GM12878 (cell line): ENCODE measurements at regions not wholly inside any gene's neighbourhood (a gene's known extent, or its start where the extent isn't known, plus 50 kb on each side); places are given as distances from the start of the nearest gene placed in this dataset.

Source experiments
- ATAC-seq: fragments of 200-7000 bp; cut with Tn5 transposase; 3 replicates; pipeline ENCODE4 v1.9.1; 2020; ENCODE audit warnings: mild to moderate bottlenecking, moderate library complexity
- BruUV-seq: library from RNA; stranded (reverse); fragments of 400-500 nt; replicated peaks from 2 replicates; lab custom pipeline; 2021; lab: Mats Ljungman, UMichigan
- CTCF ChIA-PET: fragments of 300-600 bp; sonication (Branson Sonifier 250); formaldehyde crosslinking; extraction: SDS; loops from one replicate; lab custom pipeline; 2021; ENCODE audit warnings: inconsistent platforms; lab: Yijun Ruan, JAX
- POLR2A ChIA-PET: fragments of 350-600 bp; formaldehyde crosslinking; extraction: SDS; loops from one replicate; lab custom pipeline; 2021; ENCODE audit warnings: inconsistent platforms; lab: Charles Lee
- RAD21 ChIA-PET: fragments of 300-600 bp; sonication (Branson Sonifier 250); formaldehyde crosslinking; loops from one replicate; lab custom pipeline; 2023; ENCODE audit warnings: antibody characterized with exemption; ENCODE audit not compliant: unreplicated experiment; lab: Charles Lee
- SMC1A ChIA-PET: fragments of 300-600 bp; sonication (Branson Sonifier 250); formaldehyde crosslinking; loops from one replicate; lab custom pipeline; 2023; ENCODE audit not compliant: unreplicated experiment, uncharacterized antibody; lab: Charles Lee
- DNase-seq: peaks from one replicate; pipeline ENCODE4 v3.0.0-alpha.2; 2011; ENCODE audit warnings: low read depth, low spot score
- FAIRE-seq: peaks from 3 replicates; lab custom pipeline; 2011; peaks lifted over from hg19 to GRCh38; lab: Jason Lieb, UNC
- H2AFZ ChIP-seq: 2 replicates; pipeline ENCODE4 v1.6.0; 2011; ENCODE audit warnings: low read depth, low read length, control low read depth; ENCODE audit not compliant: control insufficient read depth
- H3K27ac ChIP-seq: 2 replicates; pipeline ENCODE4 v1.5.1; 2011; ENCODE audit warnings: control low read depth; ENCODE audit not compliant: control insufficient read depth, insufficient read depth
- H3K27me3 ChIP-seq, 2 experiments: replicated peaks in 1 of 2; 2 replicates each; pipeline versions ENCODE4 v1.6.0 to v1.6.1; 2011; ENCODE audit warnings: low read length in 1 of 2; ENCODE audit not compliant: control insufficient read depth in 2 of 2, insufficient read depth in 2 of 2
- H3K36me3 ChIP-seq, 2 experiments: 2 replicates each; pipeline ENCODE4 v1.5.1; 2011; ENCODE audit warnings: low read length in 1 of 2; ENCODE audit not compliant: control insufficient read depth in 2 of 2, insufficient read depth in 2 of 2
- H3K4me1 ChIP-seq: 2 replicates; pipeline ENCODE4 v1.6.1; 2011; ENCODE audit warnings: mild to moderate bottlenecking, low read length, moderate library complexity, mixed read lengths; ENCODE audit not compliant: control insufficient read depth, insufficient read depth
- H3K4me2 ChIP-seq: 2 replicates; pipeline ENCODE4 v1.6.0; 2011; ENCODE audit warnings: control low read depth; ENCODE audit not compliant: control insufficient read depth, insufficient read depth
- H3K4me3 ChIP-seq: fragments of 200-600 bp; sonication (generic); 2 replicates; pipeline ENCODE4 v1.5.1; 2016
- H3K79me2 ChIP-seq: 2 replicates; pipeline ENCODE4 v1.6.0; 2011; ENCODE audit warnings: low read length; ENCODE audit not compliant: control insufficient read depth, insufficient read depth
- H3K9ac ChIP-seq: 2 replicates; pipeline ENCODE4 v1.8.0; 2011; ENCODE audit warnings: low read length, control low read depth, mixed read lengths; ENCODE audit not compliant: control insufficient read depth, insufficient read depth
- H3K9me3 ChIP-seq: replicated peaks from 3 replicates; pipeline ENCODE4 v1.5.1; 2011; ENCODE audit warnings: mild to moderate bottlenecking, low read length; ENCODE audit not compliant: control insufficient read depth, insufficient read depth
- H4K20me1 ChIP-seq: 2 replicates; pipeline ENCODE4 v1.6.0; 2011; ENCODE audit not compliant: control insufficient read depth, insufficient read depth
- ASH2L ChIP-seq: fragments of 300-600, 200-600 bp; sonication (generic); IDR thresholded peaks from 2 replicates; pipeline ENCODE4 v1.6.1; 2017; ENCODE audit warnings: low read depth, mild to moderate bottlenecking, borderline replicate concordance
- BACH1 ChIP-seq: fragments of 450-650 bp; IDR thresholded peaks from 2 replicates; pipeline ENCODE4 v1.6.1; 2017; ENCODE audit warnings: mild to moderate bottlenecking, borderline replicate concordance
- CEBPB ChIP-seq, 2 experiments: fragments of 150-350 bp in 1 of 2; IDR thresholded peaks; 2 replicates each; pipeline ENCODE4 v1.6.1; 2012 to 2014; ENCODE audit warnings: low read depth in 2 of 2, low read length in 2 of 2, borderline replicate concordance in 1 of 2, inconsistent platforms in 1 of 2
- HCFC1 ChIP-seq: fragments of 150-350 bp; IDR thresholded peaks from 2 replicates; pipeline ENCODE4 v1.6.1; 2014; ENCODE audit warnings: low read length
- MTA2 ChIP-seq: fragments of 450-650 bp; IDR thresholded peaks from 2 replicates; pipeline ENCODE4 v1.6.1; 2016; ENCODE audit warnings: low read depth, mild to moderate bottlenecking, moderate library complexity
- MYB ChIP-seq: fragments of 150-350 bp; IDR thresholded peaks from 2 replicates; pipeline ENCODE4 v1.6.1; 2014; ENCODE audit warnings: mild to moderate bottlenecking, low read depth, low read length, borderline replicate concordance
- MYC ChIP-seq: IDR thresholded peaks from 2 replicates; pipeline ENCODE4 v1.6.1; 2011; ENCODE audit warnings: mild to moderate bottlenecking, low read length, moderate library complexity, inconsistent platforms; ENCODE audit not compliant: insufficient read depth, insufficient replicate concordance, insufficient read length, severe bottlenecking
- POLR2AphosphoS5 ChIP-seq: IDR thresholded peaks from 2 replicates; pipeline ENCODE4 v1.6.1; 2011; ENCODE audit warnings: mild to moderate bottlenecking, low read length, inconsistent platforms
- RCOR1 ChIP-seq: conservative IDR thresholded peaks from 2 replicates; pipeline ENCODE4 v1.6.1; 2012; ENCODE audit warnings: low read depth, low read length, improper control_type of control experiment
- RELA ChIP-seq: fragments of 450-650 bp; IDR thresholded peaks from 2 replicates; pipeline ENCODE4 v1.8.0; 2014; ENCODE audit warnings: borderline replicate concordance; ENCODE audit not compliant: partially characterized antibody
- RFX5 ChIP-seq: IDR thresholded peaks from 2 replicates; pipeline ENCODE4 v1.6.1; 2011; ENCODE audit warnings: low read depth, low read length, improper control_type of control experiment
- RUNX3 ChIP-seq: IDR thresholded peaks from 2 replicates; pipeline ENCODE4 v1.6.1; 2012; ENCODE audit warnings: low read length, inconsistent platforms
- SP1 ChIP-seq: IDR thresholded peaks from one replicate; pipeline ENCODE4 v1.6.1; 2011; ENCODE audit warnings: low read depth, low read length
- SPI1 ChIP-seq: IDR thresholded peaks from 2 replicates; pipeline ENCODE4 v1.6.1; 2011; ENCODE audit warnings: low read depth, mild to moderate bottlenecking, low read length, moderate library complexity, borderline replicate concordance; ENCODE audit not compliant: insufficient read depth
- SREBF2 ChIP-seq: IDR thresholded peaks from 2 replicates; pipeline ENCODE4 v1.6.1; 2012; ENCODE audit warnings: mild to moderate bottlenecking, low read length
- TAF1 ChIP-seq: IDR thresholded peaks from 2 replicates; pipeline ENCODE4 v1.6.1; 2011; ENCODE audit warnings: mild to moderate bottlenecking, low read depth, low read length, borderline replicate concordance
- TCF7 ChIP-seq: IDR thresholded peaks from 2 replicates; pipeline ENCODE4 v1.6.1; 2014; ENCODE audit warnings: antibody characterized with exemption, borderline replicate concordance
- WRNIP1 ChIP-seq: IDR thresholded peaks from 2 replicates; pipeline ENCODE4 v1.6.1; 2011; ENCODE audit warnings: low read depth, low read length, improper control_type of control experiment, borderline replicate concordance
- ZNF384 ChIP-seq: IDR thresholded peaks from 2 replicates; pipeline ENCODE4 v1.6.1; 2012; ENCODE audit warnings: low read depth, mild to moderate bottlenecking, low read length, improper control_type of control experiment, borderline replicate concordance
- WGBS: methylation state at CpG from one replicate; pipeline ENCODE4 v1.1.6; 2016; ENCODE audit warnings: low lambda C conversion rate; ENCODE audit not compliant: insufficient replicate concordance, insufficient coverage; ENCODE audit errors: missing lambda C conversion rate; 5-methylcytosine and 5-hydroxymethylcytosine counted together
- in situ Hi-C: fragments of 300-500 bp; cut with MboI; formaldehyde crosslinking; loops from 9 replicates; pipeline ENCODE4 v1.14.3; 2018; ENCODE audit warnings: mixed read lengths
- intact Hi-C: fragments of 100-400 bp; cut with micrococcal nuclease; formaldehyde crosslinking; loops from one replicate; pipeline ENCODE4 v1.14.2; 2022; ENCODE audit not compliant: unreplicated experiment
- TF ChIP-seq, protein P1 (sequence below): fragments of 450-650 bp; IDR thresholded peaks from 2 replicates; pipeline ENCODE4 v1.6.1; 2017; ENCODE audit warnings: borderline replicate concordance
- TF ChIP-seq, protein P2 (sequence below): fragments of 450-650 bp; IDR thresholded peaks from 2 replicates; pipeline ENCODE4 v1.6.1; 2018; ENCODE audit warnings: mild to moderate bottlenecking, low read depth, moderate library complexity; ENCODE audit not compliant: partially characterized antibody

GRCh38 chr2:107364361-107364950 lies 462.2 kb upstream of the RGPD4 start:
- ATAC-seq = no peak

DNA sequence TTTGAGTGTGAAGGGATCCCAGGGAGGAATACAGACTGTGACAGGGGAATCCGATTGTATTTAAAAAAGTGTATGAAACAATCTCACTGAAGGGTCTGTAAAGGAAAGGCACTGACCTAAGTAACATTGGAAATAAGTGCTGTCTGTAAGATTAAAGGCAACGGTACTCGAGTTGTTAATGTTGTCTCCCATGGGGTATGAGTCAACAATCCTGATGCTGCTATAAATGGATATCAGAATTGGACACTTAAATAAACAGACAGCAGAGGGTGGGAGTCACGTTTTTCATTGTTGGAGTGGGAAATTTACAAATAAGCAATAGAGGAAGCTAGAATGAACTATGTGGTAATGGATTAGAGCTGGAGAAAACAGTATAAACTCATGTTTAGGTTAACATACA lies 452.4 kb upstream of the RGPD4 start:
- no peak overlapping the region for H3K27ac ChIP-seq
- CTCF ChIA-PET = no interaction called here
- in situ Hi-C loops = no loop called here
- SMC1A ChIA-PET = interaction anchor here (0.6 kb wide), 1 partner anchor 209 kb away, joined by 3 read pairs; no protein-coding TSS in a partner anchor
- intact Hi-C loops = no loop called here
- no peaks in the 10 kb centered on the region for H3K36me3 ChIP-seq
- H3K9me3 ChIP-seq = no peaks in the 10 kb centered on the region
- ATAC-seq = no peak
- WGBS = 4% methylated on average over 4 of the region's 4 CpGs
- no peak overlapping the region for H2AFZ ChIP-seq
- no peaks in the 10 kb centered on the region for H3K4me1 ChIP-seq
- no peak overlapping the region for H3K4me2 ChIP-seq
- POLR2A ChIA-PET = no interaction called here
- TF ChIP-seq, protein P1, sequence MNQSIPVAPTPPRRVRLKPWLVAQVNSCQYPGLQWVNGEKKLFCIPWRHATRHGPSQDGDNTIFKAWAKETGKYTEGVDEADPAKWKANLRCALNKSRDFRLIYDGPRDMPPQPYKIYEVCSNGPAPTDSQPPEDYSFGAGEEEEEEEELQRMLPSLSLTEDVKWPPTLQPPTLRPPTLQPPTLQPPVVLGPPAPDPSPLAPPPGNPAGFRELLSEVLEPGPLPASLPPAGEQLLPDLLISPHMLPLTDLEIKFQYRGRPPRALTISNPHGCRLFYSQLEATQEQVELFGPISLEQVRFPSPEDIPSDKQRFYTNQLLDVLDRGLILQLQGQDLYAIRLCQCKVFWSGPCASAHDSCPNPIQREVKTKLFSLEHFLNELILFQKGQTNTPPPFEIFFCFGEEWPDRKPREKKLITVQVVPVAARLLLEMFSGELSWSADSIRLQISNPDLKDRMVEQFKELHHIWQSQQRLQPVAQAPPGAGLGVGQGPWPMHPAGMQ = no peak
- TF ChIP-seq, protein P2, sequence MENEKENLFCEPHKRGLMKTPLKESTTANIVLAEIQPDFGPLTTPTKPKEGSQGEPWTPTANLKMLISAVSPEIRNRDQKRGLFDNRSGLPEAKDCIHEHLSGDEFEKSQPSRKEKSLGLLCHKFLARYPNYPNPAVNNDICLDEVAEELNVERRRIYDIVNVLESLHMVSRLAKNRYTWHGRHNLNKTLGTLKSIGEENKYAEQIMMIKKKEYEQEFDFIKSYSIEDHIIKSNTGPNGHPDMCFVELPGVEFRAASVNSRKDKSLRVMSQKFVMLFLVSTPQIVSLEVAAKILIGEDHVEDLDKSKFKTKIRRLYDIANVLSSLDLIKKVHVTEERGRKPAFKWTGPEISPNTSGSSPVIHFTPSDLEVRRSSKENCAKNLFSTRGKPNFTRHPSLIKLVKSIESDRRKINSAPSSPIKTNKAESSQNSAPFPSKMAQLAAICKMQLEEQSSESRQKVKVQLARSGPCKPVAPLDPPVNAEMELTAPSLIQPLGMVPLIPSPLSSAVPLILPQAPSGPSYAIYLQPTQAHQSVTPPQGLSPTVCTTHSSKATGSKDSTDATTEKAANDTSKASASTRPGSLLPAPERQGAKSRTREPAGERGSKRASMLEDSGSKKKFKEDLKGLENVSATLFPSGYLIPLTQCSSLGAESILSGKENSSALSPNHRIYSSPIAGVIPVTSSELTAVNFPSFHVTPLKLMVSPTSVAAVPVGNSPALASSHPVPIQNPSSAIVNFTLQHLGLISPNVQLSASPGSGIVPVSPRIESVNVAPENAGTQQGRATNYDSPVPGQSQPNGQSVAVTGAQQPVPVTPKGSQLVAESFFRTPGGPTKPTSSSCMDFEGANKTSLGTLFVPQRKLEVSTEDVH = no peak
- TF ChIP-seq RELA (no peak), SP1 (no peak)
- RAD21 ChIA-PET = no interaction called here
- no peak for FAIRE-seq
- H3K9ac ChIP-seq = no peak overlapping the region
- H4K20me1 ChIP-seq = no peaks in the 10 kb centered on the region
- DNase-seq = no peak
- H3K79me2 ChIP-seq = no peaks in the 10 kb centered on the region
- no peak overlapping the region for H3K4me3 ChIP-seq
- no peaks in the 10 kb centered on the region for H3K27me3 ChIP-seq
- BruUV-seq = no TSS peak

More at GRCh38 chr2:107364361-107364950, 462.2 kb upstream of the RGPD4 start:
- CTCF ChIA-PET = no interaction called here
- POLR2A ChIA-PET = no interaction called here
- H3K4me1 ChIP-seq = no peaks in the 10 kb centered on the region
- no peak overlapping the region for H3K27ac ChIP-seq
- H3K9ac ChIP-seq = no peak overlapping the region
- no peak overlapping the region for H3K4me3 ChIP-seq
- FAIRE-seq = no peak
- no TSS peak for BruUV-seq
- in situ Hi-C loops (no loop called here), intact Hi-C loops (no loop called here)
- no peaks in the 10 kb centered on the region for H3K79me2 ChIP-seq
- H3K9me3 ChIP-seq = no peaks in the 10 kb centered on the region
- SMC1A ChIA-PET = no interaction called here
- TF ChIP-seq RFX5 = no peak
- TF ChIP-seq TCF7 = no peak
- TF ChIP-seq MYC = no peak
- TF ChIP-seq ASH2L = no peak
- no peak for TF ChIP-seq TAF1
- TF ChIP-seq SREBF2 = no peak
- TF ChIP-seq RUNX3 = no peak
- no peak for TF ChIP-seq MTA2
- no peak for TF ChIP-seq HCFC1
- TF ChIP-seq ZNF384 = no peak
- no peak for TF ChIP-seq WRNIP1
- TF ChIP-seq SPI1 = no peak
- TF ChIP-seq CEBPB (IDR thresholded peaks at IDR 0.05; ENCODE audit: borderline replicate concordance in 1 of 2, low read depth in 2 of 2, low read length in 2 of 2) = no peak
- TF ChIP-seq MYB = no peak
- no peak for TF ChIP-seq BACH1
- no peak for TF ChIP-seq POLR2AphosphoS5
- no peak for TF ChIP-seq RCOR1
- H2AFZ ChIP-seq = no peak overlapping the region
- no peaks in the 10 kb centered on the region for H4K20me1 ChIP-seq
- H3K27me3 ChIP-seq = no peaks in the 10 kb centered on the region
- 0% methylated on average over 4 of the region's 4 CpGs for WGBS
- H3K36me3 ChIP-seq = no peaks in the 10 kb centered on the region
- H3K4me2 ChIP-seq = no peak overlapping the region
- RAD21 ChIA-PET = no interaction called here
- no peak for DNase-seq
